HG03039 (cell line): ENCODE measurements at regions not wholly inside any gene's neighbourhood (a gene's known extent, or its start where the extent isn't known, plus 50 kb on each side); places are given as distances from the start of the nearest gene placed in this dataset.
"Not testable (repeated sequence)": the region's sequence is repeated elsewhere in the genome, so short reads cannot be mapped to it uniquely, and the experiment has no call there.

ENCODE experiments used
- ATAC-seq: cut with Tn5 transposase; IDR thresholded peaks from one replicate; pipeline ENCODE4 v1.9.1; 2021; ENCODE audit warnings: mild to moderate bottlenecking, moderate library complexity; ENCODE audit not compliant: unreplicated experiment

DNA sequence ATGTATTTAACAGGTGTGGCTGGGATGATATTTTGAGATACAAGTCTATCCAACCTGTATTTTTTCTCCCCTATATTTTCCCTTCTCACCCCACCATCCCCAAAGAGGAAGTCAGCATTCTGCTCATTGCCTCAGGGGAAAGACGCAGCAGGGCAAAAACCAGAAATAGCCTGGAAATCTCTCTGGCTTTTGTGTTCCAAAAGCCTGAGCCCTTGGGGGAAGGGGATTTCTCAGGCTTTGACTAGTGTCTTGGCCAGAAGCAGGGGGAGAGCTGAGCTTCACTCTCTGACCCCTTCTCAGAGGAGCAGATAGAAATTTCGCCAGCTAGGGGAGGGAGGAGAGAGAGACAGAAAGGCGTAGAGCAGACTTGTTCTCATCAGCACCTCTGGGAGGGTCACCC, 244.7 kb downstream of the RRAGC start:
- no peak for ATAC-seq

DNA sequence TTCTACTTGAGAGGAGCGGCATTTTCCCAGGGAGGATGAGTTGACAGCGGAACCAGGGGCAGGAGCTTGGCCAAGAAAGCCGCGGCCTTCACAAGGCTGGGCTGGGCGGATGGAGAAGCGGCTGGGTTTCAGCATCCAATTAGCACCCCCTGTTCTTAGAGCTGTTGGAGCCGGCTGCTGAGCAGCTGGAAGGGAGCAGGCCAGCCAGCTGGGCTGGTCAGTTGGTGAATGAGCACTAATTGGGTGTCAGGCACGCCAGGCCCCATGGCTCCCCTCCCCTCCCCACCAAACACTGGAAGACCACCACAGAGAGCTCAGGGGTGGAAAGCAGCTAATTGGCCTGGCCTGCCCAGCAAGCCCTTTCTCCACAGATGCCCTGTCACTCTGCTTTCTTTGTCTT, 245.6 kb downstream of the RRAGC start:
- ATAC-seq = no peak

DNA sequence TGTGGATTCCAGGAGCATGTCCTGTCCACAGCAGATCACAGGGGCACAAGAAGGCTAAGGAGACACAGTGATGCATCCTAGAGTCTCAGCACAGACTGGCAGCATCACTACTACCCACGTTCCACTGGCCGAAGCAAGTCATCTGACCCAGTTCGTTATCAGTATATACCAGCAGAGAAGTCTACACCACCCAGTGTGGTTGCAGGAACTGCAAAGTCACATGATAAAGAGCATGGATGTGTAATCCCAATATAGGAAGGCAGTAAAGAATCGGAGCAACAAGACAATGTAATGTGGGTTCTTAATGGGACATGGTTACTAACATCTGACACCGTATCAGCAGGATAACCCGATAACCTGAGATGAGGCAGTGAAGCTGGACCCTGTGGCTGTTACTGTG, 246.6 kb downstream of the RRAGC start:
- no peak for ATAC-seq

DNA sequence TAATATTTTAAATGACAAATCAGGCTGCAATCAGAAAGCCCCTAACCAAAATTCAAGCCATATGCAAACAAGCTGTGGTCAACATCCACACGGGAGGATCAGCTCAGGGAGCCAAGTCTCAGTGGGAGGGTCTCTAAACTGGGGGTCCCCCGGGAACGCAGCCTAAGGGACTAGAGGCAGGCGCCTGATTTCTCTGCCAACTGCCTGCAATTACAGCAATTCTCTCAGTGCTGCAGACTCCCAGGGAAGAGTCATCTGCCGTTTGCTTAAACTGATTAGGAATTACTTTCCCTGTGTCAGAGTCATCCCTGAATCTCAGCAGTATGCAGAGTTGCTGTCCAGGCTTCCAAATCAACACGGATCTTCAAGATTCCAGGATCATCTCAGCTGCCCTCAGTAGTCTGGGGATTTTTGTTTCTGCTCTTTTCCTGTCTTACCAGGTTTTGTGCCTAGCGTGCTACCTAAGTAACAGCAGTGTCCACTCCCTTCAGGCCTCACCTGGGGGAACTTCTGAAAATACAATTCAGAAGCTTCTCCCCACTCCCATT, 247.8 kb downstream of the RRAGC start:
- no peak for ATAC-seq

DNA sequence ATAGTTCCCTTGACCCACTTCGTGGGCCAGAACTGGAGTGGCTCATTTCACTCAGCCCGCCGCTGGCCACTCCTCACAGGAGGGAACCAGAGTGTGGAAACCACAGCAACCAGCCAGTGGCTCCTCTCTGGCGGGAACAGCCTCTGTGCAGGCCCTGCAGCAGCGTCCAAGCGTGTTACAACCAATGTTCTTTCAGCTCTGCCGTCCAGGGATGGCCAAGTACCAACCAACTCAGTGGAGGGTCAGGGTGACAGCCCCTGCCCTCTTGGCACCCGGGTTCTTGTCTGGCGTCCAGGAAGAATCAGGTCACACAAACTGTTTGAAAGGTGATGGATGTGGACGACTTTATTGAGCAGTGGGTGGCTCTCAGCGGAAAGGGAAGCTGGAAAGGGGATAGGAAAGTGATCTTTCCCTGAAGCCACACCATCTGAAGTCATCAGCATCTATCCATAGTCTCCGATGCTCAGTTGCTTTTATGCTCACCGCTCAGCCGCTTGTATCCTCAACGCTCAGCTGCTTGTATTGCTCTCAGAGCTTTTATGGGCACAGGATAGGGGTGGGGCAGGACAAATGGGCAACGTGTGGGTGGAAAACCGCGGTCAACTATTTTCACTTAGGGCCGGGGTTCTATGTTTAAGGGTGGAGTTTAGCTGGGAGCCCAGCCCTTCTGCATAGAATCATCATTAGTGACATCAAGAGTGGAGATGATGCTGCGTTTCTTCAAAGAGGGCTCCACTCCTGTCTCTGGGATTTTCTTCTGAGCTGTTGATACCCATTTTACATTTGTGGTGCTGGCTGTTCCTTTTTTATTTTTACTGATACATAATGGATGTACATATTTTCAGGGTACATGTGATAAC, 250.2 kb downstream of the RRAGC start:
- no peak for ATAC-seq

DNA sequence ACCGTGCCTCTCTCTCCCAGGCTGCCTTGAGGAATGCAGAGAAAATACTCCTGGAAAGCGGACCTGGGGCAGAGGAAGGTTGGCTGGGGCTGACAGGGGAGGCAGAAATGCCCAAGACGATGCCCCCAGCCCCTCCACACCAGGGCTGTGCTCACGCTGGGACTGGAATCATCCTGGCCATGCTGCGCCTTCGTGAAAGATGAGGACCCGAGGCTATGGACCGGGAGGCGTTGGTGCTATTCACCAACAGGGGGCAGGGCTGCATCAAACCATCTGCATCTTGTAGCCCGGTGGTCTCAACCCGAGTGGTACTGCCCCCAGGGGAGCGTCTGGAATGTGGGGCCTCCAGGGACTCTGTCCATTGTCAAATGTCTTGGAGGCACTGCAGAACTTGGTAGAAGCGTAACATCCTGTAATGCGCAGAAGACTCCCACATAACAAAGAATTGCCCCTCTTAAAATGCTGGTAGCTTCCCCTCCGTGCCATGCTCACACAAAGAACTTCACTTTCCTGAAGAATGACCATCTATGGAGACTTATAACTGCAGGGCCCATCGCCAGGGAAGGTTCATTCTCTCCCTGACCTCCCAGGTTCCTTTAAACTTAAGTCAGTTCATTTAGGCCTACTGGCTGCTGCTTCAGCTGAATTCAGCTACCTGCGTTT, 251.2 kb downstream of the RRAGC start:
- no peak for ATAC-seq

DNA sequence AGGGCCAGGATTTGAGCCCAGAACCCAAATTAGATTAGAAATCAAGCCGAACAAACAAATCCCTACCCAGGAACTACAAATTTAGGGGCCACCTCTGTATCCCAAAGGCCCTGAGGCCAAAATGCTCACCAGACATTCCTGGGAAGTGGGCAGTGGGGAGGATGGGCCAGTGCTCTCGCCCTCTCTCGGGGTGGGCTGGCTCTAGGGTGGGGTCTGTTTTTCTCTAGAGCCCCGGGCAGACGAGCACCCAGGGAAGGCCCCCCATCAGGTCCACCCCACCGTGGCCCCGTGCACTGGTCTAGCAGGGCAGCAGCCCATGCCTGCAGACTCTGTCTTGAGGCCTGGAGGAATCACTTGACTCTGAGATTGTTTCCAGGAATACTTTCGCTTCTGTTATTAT, 252.0 kb downstream of the RRAGC start:
- ATAC-seq = no peak

DNA sequence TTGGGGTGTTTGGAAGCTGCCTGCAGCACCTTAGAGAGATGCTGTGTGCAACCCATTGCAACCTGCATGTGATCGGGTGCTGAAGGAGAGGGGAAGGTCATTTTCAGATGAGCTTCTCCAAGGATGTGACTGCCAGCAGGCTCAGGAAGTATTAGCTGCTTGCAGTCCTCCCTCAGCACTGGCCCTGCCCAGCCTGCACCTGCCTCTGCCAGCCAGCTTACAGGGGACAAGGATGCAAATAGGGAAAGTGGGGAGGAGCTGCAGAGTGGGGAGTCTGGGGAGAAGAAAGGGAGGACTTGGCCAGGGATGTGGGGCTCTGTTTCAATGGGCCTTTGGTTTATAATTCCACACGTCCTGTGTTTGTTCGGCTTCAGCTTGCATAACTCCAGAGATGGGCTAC, 254.5 kb downstream of the RRAGC start:
- no peak for ATAC-seq

DNA sequence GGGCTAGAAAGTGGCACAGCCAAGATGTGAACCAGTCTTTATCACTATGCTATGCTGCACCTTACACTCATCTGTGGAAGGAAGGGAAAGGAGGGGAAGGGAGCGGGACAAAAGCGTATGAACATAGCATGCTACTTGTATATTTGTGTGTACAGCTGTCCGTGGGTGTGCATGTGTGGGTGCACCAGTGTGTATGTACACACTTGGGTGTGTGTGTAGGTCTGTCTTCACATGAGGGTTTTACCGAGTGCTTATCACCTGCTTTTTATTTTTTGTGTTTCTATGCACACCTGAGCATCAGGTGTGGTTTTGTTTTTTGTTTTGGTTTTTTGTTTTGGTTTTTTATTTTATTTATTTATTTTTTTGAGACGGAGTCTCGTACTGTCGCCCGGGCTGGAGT, 255.7 kb downstream of the RRAGC start:
- ATAC-seq = no peak

DNA sequence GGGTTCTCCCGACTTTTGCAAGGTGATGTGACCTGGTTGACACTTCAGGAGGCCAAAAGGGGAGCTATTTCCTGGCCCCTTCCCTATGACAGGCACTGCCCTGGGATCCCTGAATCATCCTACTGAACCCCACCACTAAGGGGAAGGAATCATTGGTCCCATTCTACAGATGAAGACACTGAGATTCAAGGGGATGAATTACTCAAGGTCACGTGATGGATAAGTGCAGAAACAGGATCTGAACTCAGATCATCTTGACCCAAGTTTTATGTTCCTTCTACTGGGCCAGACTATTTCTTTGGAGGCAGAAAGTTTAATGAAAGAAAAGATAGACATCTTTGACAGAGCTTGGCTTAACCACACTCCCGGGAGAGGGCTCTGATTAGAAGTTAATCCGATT, 258.7 kb downstream of the RRAGC start:
- ATAC-seq = no peak

DNA sequence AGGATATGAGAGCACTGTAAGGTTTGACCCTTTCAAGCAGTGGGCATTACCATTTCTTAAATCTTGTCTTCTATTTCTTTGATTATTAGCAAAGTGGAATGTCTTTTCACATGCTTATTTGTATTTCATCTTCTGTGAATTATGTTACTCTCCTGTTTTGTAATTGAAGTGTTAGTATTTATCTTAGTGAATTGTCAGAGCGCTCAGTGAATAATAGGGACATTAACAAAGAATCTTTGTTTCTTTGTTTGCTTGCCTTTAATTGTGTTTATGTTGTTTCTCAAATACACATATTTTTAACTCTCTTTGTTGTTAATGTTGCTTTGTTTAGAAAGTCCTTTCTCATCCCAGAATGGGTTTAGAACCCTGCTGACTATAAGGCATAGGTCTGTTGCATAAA, 259.3 kb downstream of the RRAGC start:
- no peak for ATAC-seq

DNA sequence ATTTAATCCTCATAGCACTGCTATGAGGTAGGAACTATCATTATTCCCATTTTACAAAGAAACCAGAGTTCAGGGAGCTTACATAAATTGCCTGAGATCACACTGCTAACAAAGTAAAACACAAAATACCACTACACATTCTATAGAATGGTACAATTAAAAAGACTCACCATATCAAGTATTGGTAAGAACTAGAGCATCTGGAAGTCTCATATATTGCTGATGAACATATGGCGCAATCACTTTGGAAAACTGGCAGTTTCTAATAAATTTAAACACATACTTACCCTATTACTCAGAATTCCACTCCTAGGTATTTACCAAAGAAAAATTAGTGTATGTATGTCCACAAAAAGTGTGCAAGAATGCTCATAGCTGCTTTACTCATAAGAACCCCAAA, 261.5 kb downstream of the RRAGC start:
- ATAC-seq = no peak

DNA sequence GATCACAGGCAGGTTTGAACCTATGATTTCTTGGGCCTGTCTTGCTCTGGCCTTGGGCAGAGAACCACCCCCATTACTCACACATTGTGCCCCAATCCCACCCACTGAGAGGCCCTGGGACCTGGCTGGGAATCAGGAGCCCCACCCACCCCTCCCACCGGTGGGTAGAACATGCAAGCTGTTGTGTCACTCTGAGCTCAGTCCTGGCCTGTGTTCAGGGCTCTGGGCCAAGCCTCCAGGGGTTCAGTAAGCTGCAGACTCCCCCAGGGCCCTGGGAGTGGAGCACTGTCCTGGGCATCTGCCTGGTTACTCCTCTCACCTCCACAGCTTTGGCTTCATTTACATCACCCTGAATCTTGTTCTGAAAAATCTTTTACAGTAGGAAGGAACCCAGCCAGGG, 270.5 kb downstream of the RRAGC start:
- no peak for ATAC-seq

DNA sequence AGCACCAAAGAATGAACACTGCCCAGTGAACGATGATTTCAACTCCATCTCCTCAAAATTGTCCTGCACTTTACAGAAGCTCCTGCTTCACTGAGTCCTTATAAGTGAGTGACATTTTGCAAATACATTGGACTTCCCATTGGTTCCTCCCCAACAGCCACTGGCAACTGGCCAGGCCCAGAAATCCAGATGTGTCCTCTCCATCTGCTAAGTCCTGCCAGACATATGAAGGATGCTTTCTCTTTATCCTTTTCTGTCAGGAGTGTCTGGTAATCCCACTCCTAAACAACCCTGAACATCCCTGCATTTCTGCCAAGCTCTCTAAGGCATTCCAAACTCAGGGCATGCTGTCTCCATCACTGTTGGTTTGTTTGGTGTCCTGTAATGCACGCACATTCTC, 271.8 kb downstream of the RRAGC start:
- ATAC-seq = no peak

DNA sequence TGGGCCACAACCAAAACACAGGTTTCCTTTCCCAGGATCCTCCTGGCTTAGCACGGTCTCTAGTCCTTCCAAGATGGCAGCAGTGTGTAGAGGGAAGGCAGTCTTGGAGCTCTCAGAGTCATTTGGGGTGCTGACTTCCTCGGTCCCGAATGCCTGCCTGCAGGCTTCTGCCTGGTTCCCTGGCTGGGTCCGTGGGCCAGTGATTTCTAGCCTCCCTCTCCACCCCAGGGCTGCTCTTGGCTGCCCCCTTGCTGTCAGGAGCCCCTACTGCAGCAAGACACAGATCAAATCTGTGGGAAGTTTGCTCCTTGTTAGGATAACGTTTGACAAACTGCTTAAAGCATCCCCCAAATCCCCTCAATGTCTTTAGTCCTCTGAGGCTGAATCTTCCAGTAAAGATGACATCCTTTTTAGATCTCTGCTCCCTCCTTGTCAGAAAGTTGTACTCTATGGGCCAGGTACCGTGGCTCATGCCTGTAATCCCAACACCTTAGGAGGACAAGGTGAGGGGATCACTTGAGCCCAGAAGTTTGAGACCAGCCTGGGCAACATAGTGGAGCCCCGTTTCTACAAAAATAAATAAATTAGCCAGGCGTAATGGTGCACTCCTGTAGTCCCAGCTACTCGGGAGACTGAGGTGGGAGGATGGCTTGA, 272.5 kb downstream of the RRAGC start:
- no peak for ATAC-seq

DNA sequence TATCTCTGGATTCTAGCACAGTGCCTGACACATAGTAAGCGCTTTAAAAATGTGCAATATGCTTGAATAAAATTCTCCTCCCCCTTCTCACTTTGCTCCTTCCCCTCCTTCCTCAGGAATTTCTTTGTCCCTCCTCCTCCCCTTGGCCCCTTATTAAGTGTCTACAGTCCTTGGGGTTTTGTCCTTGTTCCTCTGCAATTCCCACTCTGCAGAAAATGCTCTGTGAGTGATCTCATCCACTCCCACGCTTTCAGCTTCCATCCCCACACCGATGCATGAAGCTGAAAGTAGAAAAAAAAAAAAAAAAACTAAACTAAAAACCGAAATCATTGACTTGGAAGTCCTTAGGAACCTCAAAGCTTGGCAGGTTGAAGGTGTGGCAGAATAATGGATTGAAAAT, 273.6 kb downstream of the RRAGC start:
- no peak for ATAC-seq

DNA sequence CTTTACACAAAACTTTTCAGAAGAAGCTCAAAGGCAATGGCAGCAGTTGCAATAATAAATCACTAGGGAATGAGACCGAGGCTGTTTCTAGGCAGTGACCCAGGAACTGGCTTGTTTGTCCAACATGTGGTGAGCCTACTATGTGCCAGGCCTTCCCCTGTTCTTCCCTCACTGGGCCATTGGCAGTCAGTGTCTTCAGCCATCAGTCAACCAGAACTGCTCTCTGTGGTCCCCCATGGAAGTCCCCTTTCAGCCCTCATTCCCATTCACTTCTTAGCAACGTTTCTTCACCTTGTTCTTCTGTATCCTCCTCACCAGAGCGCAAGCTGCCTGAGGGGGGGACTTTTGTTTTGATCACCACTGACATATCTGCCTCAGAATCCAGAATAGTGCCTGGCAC, 274.1 kb downstream of the RRAGC start:
- no peak for ATAC-seq

DNA sequence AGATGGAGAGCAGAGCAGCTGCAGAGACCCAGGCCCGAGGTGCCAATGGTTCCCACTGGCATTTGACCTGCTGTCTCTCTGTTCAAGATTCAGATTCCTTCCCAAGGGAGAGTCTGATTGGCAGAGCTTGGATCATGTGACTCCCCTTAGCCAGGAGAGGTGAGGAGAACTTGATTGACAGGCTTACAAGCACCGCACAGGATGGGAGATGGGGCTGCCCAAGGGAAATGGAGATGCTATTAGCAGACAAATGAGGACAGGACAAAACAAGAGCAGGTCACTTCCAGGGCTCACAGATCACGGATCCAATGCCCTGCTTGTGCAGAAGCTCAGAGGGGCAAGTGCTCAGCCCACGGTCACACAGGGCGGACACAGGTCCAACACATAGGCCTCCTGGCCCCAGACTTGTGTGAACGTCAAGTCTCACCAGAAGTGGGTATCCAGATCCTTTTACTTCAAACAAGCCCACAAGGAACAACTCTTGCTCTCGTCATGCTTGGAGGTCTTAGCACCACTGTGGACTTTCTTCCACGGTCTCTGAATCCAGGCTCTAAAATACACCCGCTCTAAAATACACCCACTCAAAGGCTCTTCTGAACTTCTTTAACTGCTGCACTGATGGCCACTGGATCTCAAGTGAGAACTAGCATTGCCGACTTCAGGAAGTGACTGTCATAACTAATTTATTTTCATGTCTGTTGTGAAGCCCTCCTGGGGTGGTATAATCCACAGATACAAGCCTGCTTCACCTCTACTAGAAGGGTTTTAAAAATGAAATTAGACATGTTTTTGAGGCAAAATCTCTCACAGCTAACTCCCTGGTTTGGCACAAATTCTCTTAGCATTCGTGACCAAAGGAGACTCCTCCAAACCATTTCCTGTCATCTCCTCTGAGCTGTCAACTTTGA, 274.9 kb downstream of the RRAGC start:
- no peak for ATAC-seq

DNA sequence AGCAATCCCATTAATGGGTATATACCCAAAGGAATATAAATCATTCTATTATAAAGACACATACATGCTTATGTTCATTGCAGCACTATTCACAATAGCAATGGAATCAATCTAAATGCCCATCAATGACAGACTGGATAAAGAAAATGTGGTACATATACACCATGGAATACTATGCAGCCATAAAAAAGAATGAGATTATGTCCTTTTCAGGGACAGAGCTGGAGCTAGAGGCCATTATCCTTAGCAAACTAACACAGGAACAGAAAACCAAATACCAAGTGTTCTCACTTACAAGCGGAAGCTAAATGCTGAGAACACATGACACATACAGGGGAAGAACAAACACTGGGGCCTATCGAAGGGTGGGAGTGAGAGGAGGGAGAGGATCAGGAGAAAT, 276.3 kb downstream of the RRAGC start:
- not testable (repeated sequence) for ATAC-seq

DNA sequence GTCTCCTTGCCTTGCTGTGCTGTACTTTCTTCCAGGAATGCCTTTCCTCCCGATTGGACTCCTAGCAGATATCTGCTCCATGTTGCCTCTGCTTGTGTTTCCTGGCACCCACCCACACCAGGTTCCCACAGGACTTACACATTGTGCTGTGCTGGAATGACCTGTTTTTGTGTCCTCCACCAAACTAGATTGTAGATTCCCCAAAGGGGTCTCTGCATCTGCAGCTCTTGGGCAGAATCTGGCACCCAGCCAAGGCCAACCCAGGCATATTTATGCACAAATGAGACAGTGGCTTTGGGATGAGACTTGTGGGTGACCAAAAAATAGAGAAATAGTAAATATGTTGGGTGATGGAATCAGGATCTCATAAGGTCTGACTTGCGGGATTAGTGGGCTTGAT, 278.2 kb downstream of the RRAGC start:
- ATAC-seq = no peak

DNA sequence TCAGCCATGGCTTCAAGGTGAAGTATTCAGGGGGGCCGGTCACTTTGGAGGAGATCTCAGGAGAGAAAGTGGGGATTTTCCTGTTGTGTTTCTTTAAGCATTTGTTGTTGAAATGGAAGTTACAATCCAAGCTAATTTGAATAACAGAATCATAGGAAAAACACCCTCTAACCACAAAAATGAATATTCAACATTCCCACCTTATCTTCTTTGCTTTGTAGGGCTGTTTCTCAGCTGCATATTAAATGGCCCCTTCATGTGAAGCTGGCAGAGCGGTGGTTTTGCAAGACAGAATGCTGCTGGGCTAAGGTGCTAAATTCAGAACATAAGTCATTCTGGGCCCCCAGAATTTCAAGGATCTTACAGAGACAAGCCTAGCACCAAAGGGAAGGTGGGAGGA, 279.0 kb downstream of the RRAGC start:
- ATAC-seq = no peak
